MCF 10A (cell line): ENCODE measurements at regions not wholly inside any gene's neighbourhood (a gene's known extent, or its start where the extent isn't known, plus 50 kb on each side); places are given as distances from the start of the nearest gene placed in this dataset.

Source experiments
- BruUV-seq: library from RNA; stranded (reverse); fragments of 400-500 nt; replicated peaks from 2 replicates; lab custom pipeline; 2021; lab: Mats Ljungman, UMichigan
- CTCF ChIA-PET: fragments of 300-600 bp; sonication (Branson Sonifier 250); formaldehyde crosslinking; extraction: SDS; loops from one replicate; lab custom pipeline; 2021; ENCODE audit warnings: antibody characterized with exemption, inconsistent platforms; lab: Yijun Ruan, JAX
- POLR2A ChIA-PET: fragments of 300-600, 350-650 bp; sonication (Branson Sonifier 250); formaldehyde crosslinking; extraction: SDS; loops from one replicate; lab custom pipeline; 2020; ENCODE audit warnings: antibody characterized with exemption, inconsistent platforms; lab: Yijun Ruan, JAX
- DNase-seq: peaks from one replicate; pipeline ENCODE4 v3.0.0-alpha.2; 2018; ENCODE audit not compliant: unreplicated experiment
- H3K27ac Mint-ChIP-seq: one replicate; pipeline ENCODE4 v1.8.0; 2022; ENCODE audit warnings: mild to moderate bottlenecking, low read depth, mixed read lengths; ENCODE audit not compliant: unreplicated experiment
- H3K27me3 Mint-ChIP-seq: one replicate; pipeline ENCODE4 v1.8.0; 2022; ENCODE audit warnings: mixed read lengths; ENCODE audit not compliant: insufficient read depth, unreplicated experiment
- H3K36me3 Mint-ChIP-seq: one replicate; pipeline ENCODE4 v1.8.0; 2022; ENCODE audit warnings: mild to moderate bottlenecking, moderate library complexity, mixed read lengths; ENCODE audit not compliant: insufficient read depth, unreplicated experiment
- H3K4me1 Mint-ChIP-seq: one replicate; pipeline ENCODE4 v1.8.0; 2022; ENCODE audit warnings: mixed read lengths; ENCODE audit not compliant: insufficient read depth, unreplicated experiment
- H3K4me3 Mint-ChIP-seq: one replicate; pipeline ENCODE4 v1.8.0; 2022; ENCODE audit warnings: mild to moderate bottlenecking, moderate library complexity, mixed read lengths; ENCODE audit not compliant: unreplicated experiment
- H3K9me3 Mint-ChIP-seq: one replicate; pipeline ENCODE4 v1.8.0; 2022; ENCODE audit warnings: mixed read lengths; ENCODE audit not compliant: unreplicated experiment
- CTCF ChIP-seq: fragments of 200-600 bp; IDR thresholded peaks from one replicate; pipeline ENCODE4 v1.8.0; 2022; ENCODE audit warnings: antibody characterized with exemption, mild to moderate bottlenecking; ENCODE audit not compliant: unreplicated experiment
- intact Hi-C: fragments of 100-400 bp; cut with micrococcal nuclease; formaldehyde crosslinking; loops from 2 replicates; pipeline ENCODE4 v1.14.1; 2022

- no peak overlapping the region for H3K4me3 Mint-ChIP-seq
- no peak overlapping the region for H3K27ac Mint-ChIP-seq
- TF ChIP-seq CTCF: no peak
- ChIA-PET POLR2A (no interaction called here), CTCF (interaction anchor here (0.6 to 0.7 kb wide), 2 partner anchors 13 to 189 kb away, joined by 3 read pairs; no protein-coding TSS in a partner anchor)
- no peaks in the 10 kb centered on the region for H3K27me3 Mint-ChIP-seq
- intact Hi-C loops: no loop called here
- H3K36me3 Mint-ChIP-seq: peaks cover 6% of the 10 kb centered on the region
- no peak for DNase-seq
- no peaks in the 10 kb centered on the region for H3K4me1 Mint-ChIP-seq
- no TSS peak for BruUV-seq
- H3K9me3 Mint-ChIP-seq: peaks cover 12% of the 10 kb centered on the region
Measured at GRCh38 chr2:129575431-129575830, 404.0 kb upstream of the RAB6C start.

GRCh38 chr2:129575880-129576279 lies 403.6 kb upstream of the RAB6C start:
- Mint-ChIP-seq H3K4me1 (no peaks in the 10 kb centered on the region), H3K36me3 (peaks cover 6% of the 10 kb centered on the region), H3K9me3 (peaks cover 12% of the 10 kb centered on the region), H3K27me3 (no peaks in the 10 kb centered on the region), H3K27ac (no peak overlapping the region), H3K4me3 (no peak overlapping the region)
- CTCF ChIA-PET: no interaction called here
- DNase-seq: no peak
- BruUV-seq: no TSS peak
- intact Hi-C loops: no loop called here
- POLR2A ChIA-PET: no interaction called here
- TF ChIP-seq CTCF: no peak

- ChIA-PET POLR2A (no interaction called here), CTCF (interaction anchor here (0.6 kb wide), 1 partner anchor 71 kb away, joined by 3 read pairs; no protein-coding TSS in a partner anchor)
- TF ChIP-seq CTCF: no peak
- intact Hi-C loops: no loop called here
- Mint-ChIP-seq H3K36me3 (no peaks in the 10 kb centered on the region), H3K9me3 (peaks cover 8% of the 10 kb centered on the region), H3K4me3 (no peak overlapping the region), H3K4me1 (no peaks in the 10 kb centered on the region), H3K27ac (no peak overlapping the region), H3K27me3 (no peaks in the 10 kb centered on the region)
- BruUV-seq: no TSS peak
- DNase-seq: no peak
Measured at GRCh38 chr2:129580001-129580400, 399.5 kb upstream of the RAB6C start.

- CTCF ChIA-PET: interaction anchor here (0.6 kb wide), 1 partner anchor 80 kb away, joined by 4 read pairs; no protein-coding TSS in a partner anchor
Measured at GRCh38 chr2:129585760-129586159, 393.7 kb upstream of the RAB6C start.

More at GRCh38 chr2:129585760-129586159, 393.7 kb upstream of the RAB6C start:
- BruUV-seq: no TSS peak
- Mint-ChIP-seq H3K9me3 (peaks cover 16% of the 10 kb centered on the region), H3K4me3 (no peak overlapping the region), H3K27me3 (no peaks in the 10 kb centered on the region), H3K27ac (no peak overlapping the region), H3K4me1 (no peaks in the 10 kb centered on the region), H3K36me3 (no peaks in the 10 kb centered on the region)
- no peak for DNase-seq
- intact Hi-C loops: no loop called here
- POLR2A ChIA-PET: no interaction called here
- TF ChIP-seq CTCF: no peak
